GM12878 (cell line): ENCODE measurements at regions not wholly inside any gene's neighbourhood (a gene's known extent, or its start where the extent isn't known, plus 50 kb on each side); places are given as distances from the start of the nearest gene placed in this dataset.

Experiments used
- ATAC-seq: fragments of 200-7000 bp; cut with Tn5 transposase; 3 replicates; pipeline ENCODE4 v1.9.1; 2020; ENCODE audit warnings: mild to moderate bottlenecking, moderate library complexity
- BruUV-seq: library from RNA; stranded (reverse); fragments of 400-500 nt; replicated peaks from 2 replicates; lab custom pipeline; 2021; lab: Mats Ljungman, UMichigan
- CTCF ChIA-PET: fragments of 300-600 bp; sonication (Branson Sonifier 250); formaldehyde crosslinking; extraction: SDS; loops from one replicate; lab custom pipeline; 2021; ENCODE audit warnings: inconsistent platforms; lab: Yijun Ruan, JAX
- POLR2A ChIA-PET: fragments of 350-600 bp; formaldehyde crosslinking; extraction: SDS; loops from one replicate; lab custom pipeline; 2021; ENCODE audit warnings: inconsistent platforms; lab: Charles Lee
- RAD21 ChIA-PET: fragments of 300-600 bp; sonication (Branson Sonifier 250); formaldehyde crosslinking; loops from one replicate; lab custom pipeline; 2023; ENCODE audit warnings: antibody characterized with exemption; ENCODE audit not compliant: unreplicated experiment; lab: Charles Lee
- SMC1A ChIA-PET: fragments of 300-600 bp; sonication (Branson Sonifier 250); formaldehyde crosslinking; loops from one replicate; lab custom pipeline; 2023; ENCODE audit not compliant: unreplicated experiment, uncharacterized antibody; lab: Charles Lee
- DNase-seq: peaks from one replicate; pipeline ENCODE4 v3.0.0-alpha.2; 2011; ENCODE audit warnings: low read depth, low spot score
- FAIRE-seq: peaks from 3 replicates; lab custom pipeline; 2011; peaks lifted over from hg19 to GRCh38; lab: Jason Lieb, UNC
- H2AFZ ChIP-seq: 2 replicates; pipeline ENCODE4 v1.6.0; 2011; ENCODE audit warnings: low read depth, low read length, control low read depth; ENCODE audit not compliant: control insufficient read depth
- H3K27ac ChIP-seq: 2 replicates; pipeline ENCODE4 v1.5.1; 2011; ENCODE audit warnings: control low read depth; ENCODE audit not compliant: control insufficient read depth, insufficient read depth
- H3K27me3 ChIP-seq, 2 experiments: replicated peaks in 1 of 2; 2 replicates each; pipeline versions ENCODE4 v1.6.0 to v1.6.1; 2011; ENCODE audit warnings: low read length in 1 of 2; ENCODE audit not compliant: control insufficient read depth in 2 of 2, insufficient read depth in 2 of 2
- H3K36me3 ChIP-seq, 2 experiments: 2 replicates each; pipeline ENCODE4 v1.5.1; 2011; ENCODE audit warnings: low read length in 1 of 2; ENCODE audit not compliant: control insufficient read depth in 2 of 2, insufficient read depth in 2 of 2
- H3K4me1 ChIP-seq: 2 replicates; pipeline ENCODE4 v1.6.1; 2011; ENCODE audit warnings: mild to moderate bottlenecking, low read length, moderate library complexity, mixed read lengths; ENCODE audit not compliant: control insufficient read depth, insufficient read depth
- H3K4me2 ChIP-seq: 2 replicates; pipeline ENCODE4 v1.6.0; 2011; ENCODE audit warnings: control low read depth; ENCODE audit not compliant: control insufficient read depth, insufficient read depth
- H3K4me3 ChIP-seq: fragments of 200-600 bp; sonication (generic); 2 replicates; pipeline ENCODE4 v1.5.1; 2016
- H3K79me2 ChIP-seq: 2 replicates; pipeline ENCODE4 v1.6.0; 2011; ENCODE audit warnings: low read length; ENCODE audit not compliant: control insufficient read depth, insufficient read depth
- H3K9ac ChIP-seq: 2 replicates; pipeline ENCODE4 v1.8.0; 2011; ENCODE audit warnings: low read length, control low read depth, mixed read lengths; ENCODE audit not compliant: control insufficient read depth, insufficient read depth
- H3K9me3 ChIP-seq: replicated peaks from 3 replicates; pipeline ENCODE4 v1.5.1; 2011; ENCODE audit warnings: mild to moderate bottlenecking, low read length; ENCODE audit not compliant: control insufficient read depth, insufficient read depth
- H4K20me1 ChIP-seq: 2 replicates; pipeline ENCODE4 v1.6.0; 2011; ENCODE audit not compliant: control insufficient read depth, insufficient read depth
- BHLHE40 ChIP-seq, 2 experiments: fragments of 450-650 bp in 1 of 2; IDR thresholded peaks; 2 replicates each; pipeline ENCODE4 v1.6.1; 2011 to 2017; ENCODE audit warnings: low read depth in 2 of 2, borderline replicate concordance in 1 of 2, improper control_type of control experiment in 1 of 2, low read length in 1 of 2, mild to moderate bottlenecking in 1 of 2
- CBFB ChIP-seq: IDR thresholded peaks from 2 replicates; pipeline ENCODE4 v1.6.1; 2016; ENCODE audit warnings: antibody characterized with exemption, low read depth
- EZH2 ChIP-seq: IDR thresholded peaks from 2 replicates; pipeline ENCODE4 v1.6.1; 2012; ENCODE audit warnings: low read depth, mild to moderate bottlenecking, control low read depth, inconsistent platforms, low read length, borderline replicate concordance; ENCODE audit not compliant: control insufficient read depth
- FOXM1 ChIP-seq: IDR thresholded peaks from 2 replicates; pipeline ENCODE4 v1.6.1; 2012; ENCODE audit warnings: low read depth, mild to moderate bottlenecking, inconsistent platforms, low read length, moderate library complexity
- HCFC1 ChIP-seq: fragments of 150-350 bp; IDR thresholded peaks from 2 replicates; pipeline ENCODE4 v1.6.1; 2014; ENCODE audit warnings: low read length
- IKZF1 ChIP-seq: fragments of 450-650 bp; conservative IDR thresholded peaks from 2 replicates; pipeline ENCODE4 v1.6.1; 2017; ENCODE audit warnings: antibody characterized with exemption, mild to moderate bottlenecking
- IRF5 ChIP-seq: fragments of 450-650 bp; IDR thresholded peaks from 2 replicates; pipeline ENCODE4 v1.6.1; 2017; ENCODE audit warnings: borderline replicate concordance
- MYB ChIP-seq: fragments of 150-350 bp; IDR thresholded peaks from 2 replicates; pipeline ENCODE4 v1.6.1; 2014; ENCODE audit warnings: mild to moderate bottlenecking, low read depth, low read length, borderline replicate concordance
- PAX5 ChIP-seq: IDR thresholded peaks from 2 replicates; pipeline ENCODE4 v1.6.1; 2011; ENCODE audit warnings: low read depth, low read length, borderline replicate concordance
- PAX8 ChIP-seq: fragments of 450-650 bp; IDR thresholded peaks from 2 replicates; pipeline ENCODE4 v1.6.1; 2017; ENCODE audit warnings: mild to moderate bottlenecking, moderate library complexity
- SIN3A ChIP-seq: IDR thresholded peaks from 2 replicates; pipeline ENCODE4 v1.6.1; 2012; ENCODE audit warnings: low read depth, low read length, improper control_type of control experiment
- SMC3 ChIP-seq: IDR thresholded peaks from 2 replicates; pipeline ENCODE4 v1.6.1; 2011; ENCODE audit warnings: low read length, improper control_type of control experiment, borderline replicate concordance
- STAT1 ChIP-seq: fragments of 450-650 bp; conservative IDR thresholded peaks from 2 replicates; pipeline ENCODE4 v1.6.1; 2014; ENCODE audit warnings: antibody characterized with exemption, mild to moderate bottlenecking
- TAF1 ChIP-seq: IDR thresholded peaks from 2 replicates; pipeline ENCODE4 v1.6.1; 2011; ENCODE audit warnings: mild to moderate bottlenecking, low read depth, low read length, borderline replicate concordance
- TARDBP ChIP-seq: IDR thresholded peaks from 2 replicates; pipeline ENCODE4 v1.6.1; 2016; ENCODE audit warnings: borderline replicate concordance
- ZNF217 ChIP-seq: fragments of 450-650 bp; IDR thresholded peaks from 2 replicates; pipeline ENCODE4 v1.6.1; 2017; ENCODE audit warnings: antibody characterized with exemption, mild to moderate bottlenecking
- ZSCAN29 ChIP-seq: fragments of 450-650 bp; IDR thresholded peaks from 2 replicates; pipeline ENCODE4 v1.6.1; 2017; ENCODE audit warnings: mild to moderate bottlenecking, moderate library complexity
- WGBS: methylation state at CpG from one replicate; pipeline ENCODE4 v1.1.6; 2016; ENCODE audit warnings: low lambda C conversion rate; ENCODE audit not compliant: insufficient replicate concordance, insufficient coverage; ENCODE audit errors: missing lambda C conversion rate; 5-methylcytosine and 5-hydroxymethylcytosine counted together
- in situ Hi-C: fragments of 300-500 bp; cut with MboI; formaldehyde crosslinking; loops from 9 replicates; pipeline ENCODE4 v1.14.3; 2018; ENCODE audit warnings: mixed read lengths
- intact Hi-C: fragments of 100-400 bp; cut with micrococcal nuclease; formaldehyde crosslinking; loops from one replicate; pipeline ENCODE4 v1.14.2; 2022; ENCODE audit not compliant: unreplicated experiment
- TF ChIP-seq, protein P1 (sequence below): IDR thresholded peaks from 2 replicates; pipeline ENCODE4 v1.6.1; 2012; ENCODE audit warnings: low read depth, low read length, improper control_type of control experiment
- TF ChIP-seq, protein P2 (sequence below): fragments of 450-650 bp; IDR thresholded peaks from 2 replicates; pipeline ENCODE4 v1.6.1; 2016; ENCODE audit warnings: mild to moderate bottlenecking

GRCh38 chr10:4029866-4030265, 244.9 kb upstream of the KLF6 start (continued):
- TF ChIP-seq TAF1 (no peak), IKZF1 (no peak), FOXM1 (no peak), BHLHE40 (IDR thresholded peaks at IDR 0.05; ENCODE audit: borderline replicate concordance in 1 of 2, low read depth in 2 of 2, low read length in 1 of 2) (no peak), TARDBP (no peak), STAT1 (no peak), HCFC1 (no peak), ZSCAN29 (no peak), IRF5 (no peak)

DNA sequence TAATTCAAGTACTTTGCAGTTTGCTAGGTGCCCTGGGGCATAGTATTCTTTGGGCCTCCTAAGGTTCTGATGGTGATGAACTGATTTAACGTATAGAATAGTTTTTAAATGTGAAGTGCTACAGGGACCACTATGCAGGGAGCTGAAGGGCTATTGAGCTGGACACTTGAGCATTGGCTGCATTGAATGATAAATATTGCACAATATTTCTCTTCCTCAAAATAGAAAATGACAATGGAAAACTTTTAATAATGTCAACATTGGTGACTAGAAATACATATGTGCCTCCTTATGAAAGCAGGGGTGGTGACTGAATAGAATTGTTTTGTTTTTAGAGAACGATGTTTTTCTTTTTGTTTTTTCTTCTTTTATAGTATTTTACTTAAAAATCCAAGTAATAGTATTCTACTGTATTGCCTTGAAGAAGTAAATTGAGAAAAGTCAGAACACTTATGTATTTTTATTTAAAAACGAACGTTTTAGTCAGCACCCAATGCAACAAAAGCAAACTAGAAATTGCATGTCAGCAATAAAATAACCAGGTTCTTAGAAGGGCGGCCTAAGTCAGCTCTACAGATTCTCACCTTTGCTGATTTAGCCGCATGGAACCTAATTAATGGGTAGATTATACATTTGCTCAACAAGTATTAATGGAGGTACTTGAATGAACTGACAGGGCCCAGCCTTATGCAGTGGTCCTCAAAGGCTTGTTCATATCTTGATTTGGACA, 244.0 kb upstream of the KLF6 start:
- H3K36me3 ChIP-seq, result no peaks in the 10 kb centered on the region
- H4K20me1 ChIP-seq, result no peaks in the 10 kb centered on the region
- no peak overlapping the region for H3K27ac ChIP-seq
- ATAC-seq (no peak), DNase-seq (no peak), FAIRE-seq (no peak)
- 61% methylated on average over 6 of the region's 6 CpGs for WGBS
- no peak overlapping the region for H3K4me2 ChIP-seq
- no peak overlapping the region for H3K9ac ChIP-seq
- CTCF ChIA-PET, result interaction anchor here (0.8 kb wide), 1 partner anchor 17 kb away, joined by 4 read pairs; no protein-coding TSS in a partner anchor
- H3K4me3 ChIP-seq, result no peak overlapping the region
- H2AFZ ChIP-seq, result no peak overlapping the region
- peaks cover 12% of the 10 kb centered on the region for H3K4me1 ChIP-seq
- no peaks in the 10 kb centered on the region for H3K79me2 ChIP-seq
- 0 out of 4 replicates have a peak, but pooled peaks cover 0 to 3% of the 10 kb centered on the region in 2 experiments for H3K27me3 ChIP-seq
- no TSS peak for BruUV-seq
- H3K9me3 ChIP-seq, result no peaks in the 10 kb centered on the region
- POLR2A ChIA-PET, result no interaction called here
- SMC1A ChIA-PET, result interaction anchor here (0.9 kb wide), 1 partner anchor 47 kb away, joined by 3 read pairs; no protein-coding TSS in a partner anchor
- intact Hi-C loops (no loop called here), in situ Hi-C loops (no loop called here)
- RAD21 ChIA-PET, result no interaction called here
- TF ChIP-seq ZNF217 (no peak), SIN3A (no peak), EZH2 (no peak), CBFB (no peak), SMC3 (no peak), PAX8 (no peak), PAX5 (no peak), MYB (no peak)
- TF ChIP-seq, protein P1, sequence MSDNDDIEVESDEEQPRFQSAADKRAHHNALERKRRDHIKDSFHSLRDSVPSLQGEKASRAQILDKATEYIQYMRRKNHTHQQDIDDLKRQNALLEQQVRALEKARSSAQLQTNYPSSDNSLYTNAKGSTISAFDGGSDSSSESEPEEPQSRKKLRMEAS, result no peak
- TF ChIP-seq, protein P2, sequence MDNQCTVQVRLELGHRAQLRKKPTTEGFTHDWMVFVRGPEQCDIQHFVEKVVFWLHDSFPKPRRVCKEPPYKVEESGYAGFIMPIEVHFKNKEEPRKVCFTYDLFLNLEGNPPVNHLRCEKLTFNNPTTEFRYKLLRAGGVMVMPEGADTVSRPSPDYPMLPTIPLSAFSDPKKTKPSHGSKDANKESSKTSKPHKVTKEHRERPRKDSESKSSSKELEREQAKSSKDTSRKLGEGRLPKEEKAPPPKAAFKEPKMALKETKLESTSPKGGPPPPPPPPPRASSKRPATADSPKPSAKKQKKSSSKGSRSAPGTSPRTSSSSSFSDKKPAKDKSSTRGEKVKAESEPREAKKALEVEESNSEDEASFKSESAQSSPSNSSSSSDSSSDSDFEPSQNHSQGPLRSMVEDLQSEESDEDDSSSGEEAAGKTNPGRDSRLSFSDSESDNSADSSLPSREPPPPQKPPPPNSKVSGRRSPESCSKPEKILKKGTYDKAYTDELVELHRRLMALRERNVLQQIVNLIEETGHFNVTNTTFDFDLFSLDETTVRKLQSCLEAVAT, result no peak
